Panc1 (cell line): ENCODE measurements at regions not wholly inside any gene's neighbourhood (a gene's known extent, or its start where the extent isn't known, plus 50 kb on each side); places are given as distances from the start of the nearest gene placed in this dataset.

Experiments used
- ATAC-seq: fragments of 200-7000 bp; cut with Tn5 transposase; 2 replicates; pipeline ENCODE4 v1.9.1; 2020; ENCODE audit warnings: mild to moderate bottlenecking, moderate library complexity
- BruUV-seq: library from RNA; stranded (reverse); fragments of 400-500 nt; replicated peaks from 2 replicates; lab custom pipeline; 2021; lab: Mats Ljungman, UMichigan
- CTCF ChIA-PET: fragments of 300-600 bp; sonication (Branson Sonifier 250); formaldehyde crosslinking; loops from one replicate; lab custom pipeline; 2022; ENCODE audit warnings: antibody characterized with exemption; lab: Charles Lee
- POLR2A ChIA-PET: fragments of 300-600 bp; sonication (Branson Sonifier 250); formaldehyde crosslinking; loops from one replicate; lab custom pipeline; 2022; ENCODE audit warnings: antibody characterized with exemption; lab: Charles Lee
- DNase-seq: peaks from one replicate; pipeline ENCODE4 v3.0.0-alpha.2; 2010; ENCODE audit warnings: low read depth, low spot score
- H3K27ac ChIP-seq: 2 replicates; pipeline ENCODE4 v1.5.1; 2011; ENCODE audit warnings: mild to moderate bottlenecking, low read length, inconsistent platforms
- H3K27me3 ChIP-seq: fragments of 200-500 bp; sonication (Bioruptor generic); 2 replicates; pipeline ENCODE4 v1.6.0; 2014; ENCODE audit warnings: low read length, inconsistent platforms; ENCODE audit not compliant: control insufficient read depth, insufficient read depth
- H3K36me3 ChIP-seq: fragments of 200-500 bp; sonication (Bioruptor generic); 2 replicates; pipeline ENCODE4 v1.5.1; 2014; ENCODE audit warnings: inconsistent platforms, mild to moderate bottlenecking, low read length, moderate library complexity; ENCODE audit not compliant: control insufficient read depth, insufficient read depth
- H3K4me1 ChIP-seq: 2 replicates; pipeline ENCODE4 v1.5.1; 2011; ENCODE audit warnings: inconsistent platforms, mild to moderate bottlenecking, low read length, moderate library complexity; ENCODE audit not compliant: control insufficient read depth, insufficient read depth
- H3K4me3 ChIP-seq, 2 experiments: 2 replicates each; pipeline ENCODE4 v1.5.1; 2011 to 2012; ENCODE audit warnings: low read depth in 2 of 2, low read length in 2 of 2, mild to moderate bottlenecking in 2 of 2, inconsistent platforms in 1 of 2, moderate library complexity in 1 of 2
- H3K9me3 ChIP-seq: fragments of 200-500 bp; sonication (Bioruptor generic); 2 replicates; pipeline ENCODE4 v1.5.1; 2014; ENCODE audit warnings: low read depth, mild to moderate bottlenecking, inconsistent platforms, low read length, moderate library complexity; ENCODE audit not compliant: control insufficient read depth, insufficient read depth
- POLR2AphosphoS5 ChIP-seq: IDR thresholded peaks from 2 replicates; pipeline ENCODE4 v1.6.1; 2012; ENCODE audit warnings: mild to moderate bottlenecking, low read depth, low read length, moderate library complexity
- REST ChIP-seq, 2 experiments: IDR thresholded peaks; 2 replicates each; pipeline ENCODE4 v1.6.1; 2011 to 2012; ENCODE audit warnings: low read depth in 2 of 2, control low read depth in 1 of 2, low read length in 1 of 2, mild to moderate bottlenecking in 1 of 2, moderate library complexity in 1 of 2; ENCODE audit not compliant: insufficient read depth in 1 of 2
- SIN3A ChIP-seq: IDR thresholded peaks from 2 replicates; pipeline ENCODE4 v1.6.1; 2012; ENCODE audit warnings: low read depth, mild to moderate bottlenecking, low read length, moderate library complexity, borderline replicate concordance; ENCODE audit not compliant: insufficient read depth
- TCF7L2 ChIP-seq: IDR thresholded peaks from 2 replicates; pipeline ENCODE4 v1.6.1; 2011; ENCODE audit warnings: mild to moderate bottlenecking, low read depth, low read length, inconsistent platforms
- in situ Hi-C: cut with HindIII; loops from 2 replicates; pipeline ENCODE4 v1.10.0; 2016; ENCODE audit warnings: low sequenced_read_pairs, low pct_unique_long_range_greater_than_20kb
- intact Hi-C: fragments of 100-400 bp; cut with micrococcal nuclease; formaldehyde crosslinking; loops from one replicate; pipeline ENCODE4 v1.10.0; 2022; ENCODE audit not compliant: unreplicated experiment
- TF ChIP-seq, protein P1 (sequence below): fragments of 450-650 bp; IDR thresholded peaks from 2 replicates; pipeline ENCODE4 v1.5.1; 2017; ENCODE audit warnings: mild to moderate bottlenecking

- TF ChIP-seq, protein P1, sequence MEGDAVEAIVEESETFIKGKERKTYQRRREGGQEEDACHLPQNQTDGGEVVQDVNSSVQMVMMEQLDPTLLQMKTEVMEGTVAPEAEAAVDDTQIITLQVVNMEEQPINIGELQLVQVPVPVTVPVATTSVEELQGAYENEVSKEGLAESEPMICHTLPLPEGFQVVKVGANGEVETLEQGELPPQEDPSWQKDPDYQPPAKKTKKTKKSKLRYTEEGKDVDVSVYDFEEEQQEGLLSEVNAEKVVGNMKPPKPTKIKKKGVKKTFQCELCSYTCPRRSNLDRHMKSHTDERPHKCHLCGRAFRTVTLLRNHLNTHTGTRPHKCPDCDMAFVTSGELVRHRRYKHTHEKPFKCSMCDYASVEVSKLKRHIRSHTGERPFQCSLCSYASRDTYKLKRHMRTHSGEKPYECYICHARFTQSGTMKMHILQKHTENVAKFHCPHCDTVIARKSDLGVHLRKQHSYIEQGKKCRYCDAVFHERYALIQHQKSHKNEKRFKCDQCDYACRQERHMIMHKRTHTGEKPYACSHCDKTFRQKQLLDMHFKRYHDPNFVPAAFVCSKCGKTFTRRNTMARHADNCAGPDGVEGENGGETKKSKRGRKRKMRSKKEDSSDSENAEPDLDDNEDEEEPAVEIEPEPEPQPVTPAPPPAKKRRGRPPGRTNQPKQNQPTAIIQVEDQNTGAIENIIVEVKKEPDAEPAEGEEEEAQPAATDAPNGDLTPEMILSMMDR: no peak
- TF ChIP-seq SIN3A (no peak), TCF7L2 (no peak)
- ChIA-PET POLR2A (no interaction called here), CTCF (no interaction called here)
- H3K4me1 ChIP-seq: no peaks in the 10 kb centered on the region
- BruUV-seq: no TSS peak
- H3K27ac ChIP-seq: no peak overlapping the region
- H3K36me3 ChIP-seq: no peaks in the 10 kb centered on the region
- intact Hi-C loops (no loop called here), in situ Hi-C loops (no loop called here)
- no peak overlapping the region for H3K4me3 ChIP-seq
- ATAC-seq: no peak
- no peaks in the 10 kb centered on the region; the same call in 1 of the 2 replicates for H3K27me3 ChIP-seq
- H3K9me3 ChIP-seq: no peaks in the 10 kb centered on the region
- DNase-seq: no peak
Observed at GRCh38 chr2:20933714-20934113, 110.2 kb downstream of the APOB start.

GRCh38 chr2:20931346-20931745, 108.4 kb upstream of the LDAH start:
- DNase-seq (no peak), ATAC-seq (no peak)
- Histone ChIP-seq H3K9me3 (no peaks in the 10 kb centered on the region), H3K27ac (no peak overlapping the region), H3K36me3 (no peaks in the 10 kb centered on the region), H3K4me1 (no peaks in the 10 kb centered on the region), H3K27me3 (no peaks in the 10 kb centered on the region), H3K4me3 (no peak overlapping the region)
- TF ChIP-seq SIN3A (no peak), POLR2AphosphoS5 (no peak), REST (IDR thresholded peaks at IDR 0.05; ENCODE audit: insufficient read depth in 1 of 2, low read depth in 2 of 2, low read length in 1 of 2) (no peak), TCF7L2 (no peak)
- TF ChIP-seq, protein P1: no peak
- in situ Hi-C loops (no loop called here), intact Hi-C loops (no loop called here)
- ChIA-PET POLR2A (no interaction called here), CTCF (no interaction called here)
- BruUV-seq: no TSS peak
